Activated naive CD8-positive, alpha-beta T cell treated with anti-CD3 and anti-CD28 coated beads for 36 hours (primary cell): ENCODE measurements at regions not wholly inside any gene's neighbourhood (a gene's known extent, or its start where the extent isn't known, plus 50 kb on each side); places are given as distances from the start of the nearest gene placed in this dataset.

Experiments
- DNase-seq: peaks from one replicate; pipeline ENCODE4 v3.0.0; 2021
- H3K27ac Mint-ChIP-seq: one replicate; pipeline ENCODE4 v1.8.0; 2022; ENCODE audit warnings: mild to moderate bottlenecking, moderate library complexity, mixed read lengths
- H3K27me3 Mint-ChIP-seq: one replicate; pipeline ENCODE4 v1.8.0; 2022; ENCODE audit warnings: mild to moderate bottlenecking, mixed read lengths
- H3K36me3 Mint-ChIP-seq: one replicate; pipeline ENCODE4 v1.8.0; 2021; ENCODE audit warnings: mild to moderate bottlenecking, mixed read lengths
- H3K4me1 Mint-ChIP-seq: one replicate; pipeline ENCODE4 v1.8.0; 2021; ENCODE audit warnings: mixed read lengths
- H3K4me3 Mint-ChIP-seq: one replicate; pipeline ENCODE4 v1.8.0; 2022; ENCODE audit warnings: mild to moderate bottlenecking, moderate library complexity, mixed read lengths
- H3K9me3 Mint-ChIP-seq: one replicate; pipeline ENCODE4 v1.8.0; 2022; ENCODE audit warnings: mixed read lengths

DNA sequence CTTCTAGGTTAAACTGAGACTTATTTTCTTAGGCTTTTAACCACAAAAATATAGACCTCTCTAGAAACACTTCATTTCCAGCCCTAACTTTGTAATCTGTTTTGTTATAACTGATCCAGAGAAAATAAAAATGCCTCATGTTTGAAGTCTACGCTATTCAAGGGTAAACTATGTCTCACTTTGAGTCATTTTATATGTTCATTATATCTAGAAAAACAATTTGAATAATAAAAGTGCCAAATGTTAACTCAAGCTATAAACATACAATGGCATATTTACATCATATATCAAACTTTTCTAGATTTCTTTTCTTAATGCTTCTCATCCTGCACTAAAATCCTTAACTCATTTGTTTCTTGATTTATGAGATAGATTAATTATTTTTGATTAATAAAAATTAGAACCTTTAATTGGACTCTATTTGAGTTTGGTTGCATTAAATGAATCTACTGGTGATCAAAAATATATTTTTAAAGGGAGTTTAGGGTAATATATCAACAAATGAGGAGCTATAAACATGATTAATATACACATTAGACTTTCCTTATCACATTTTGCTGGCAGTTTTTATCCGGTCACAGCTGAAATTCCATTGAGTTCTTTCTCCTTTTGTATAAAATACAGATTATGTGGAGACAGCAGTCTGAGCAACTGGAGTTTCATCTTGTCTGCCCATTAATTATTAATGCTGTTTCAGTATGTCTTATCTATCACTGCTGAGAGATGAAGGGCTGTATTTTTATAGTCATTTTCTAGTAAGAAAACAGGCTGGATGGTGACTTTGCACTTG is 246.5 kb downstream of the TBX18 start:
- Mint-ChIP-seq H3K36me3 (no peaks in the 10 kb centered on the region), H3K27ac (no peak overlapping the region), H3K27me3 (no peaks in the 10 kb centered on the region), H3K9me3 (no peaks in the 10 kb centered on the region), H3K4me3 (no peak overlapping the region), H3K4me1 (no peaks in the 10 kb centered on the region)
- DNase-seq: no peak

DNA sequence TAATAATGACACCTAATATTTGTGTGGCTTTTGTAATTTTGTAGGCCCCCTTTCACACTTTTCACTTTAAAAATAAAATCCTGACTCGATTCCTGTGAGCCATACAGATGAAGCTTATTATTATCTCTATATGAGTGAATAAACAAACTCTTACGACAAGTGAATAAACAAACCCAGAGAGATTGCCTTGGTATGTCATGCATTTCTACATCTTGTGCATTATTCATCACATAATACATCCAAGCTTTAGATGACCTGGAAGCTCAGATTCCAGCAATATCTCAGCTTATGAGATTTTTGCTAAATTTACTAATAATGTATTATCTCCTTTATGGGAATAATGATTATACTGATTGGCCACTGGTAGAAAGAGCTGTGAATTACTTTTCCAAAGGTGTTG is 248.2 kb downstream of the TBX18 start:
- Mint-ChIP-seq H3K27me3 (no peaks in the 10 kb centered on the region), H3K36me3 (no peaks in the 10 kb centered on the region), H3K4me3 (no peak overlapping the region), H3K9me3 (no peaks in the 10 kb centered on the region), H3K4me1 (no peaks in the 10 kb centered on the region), H3K27ac (no peak overlapping the region)
- no peak for DNase-seq

DNA sequence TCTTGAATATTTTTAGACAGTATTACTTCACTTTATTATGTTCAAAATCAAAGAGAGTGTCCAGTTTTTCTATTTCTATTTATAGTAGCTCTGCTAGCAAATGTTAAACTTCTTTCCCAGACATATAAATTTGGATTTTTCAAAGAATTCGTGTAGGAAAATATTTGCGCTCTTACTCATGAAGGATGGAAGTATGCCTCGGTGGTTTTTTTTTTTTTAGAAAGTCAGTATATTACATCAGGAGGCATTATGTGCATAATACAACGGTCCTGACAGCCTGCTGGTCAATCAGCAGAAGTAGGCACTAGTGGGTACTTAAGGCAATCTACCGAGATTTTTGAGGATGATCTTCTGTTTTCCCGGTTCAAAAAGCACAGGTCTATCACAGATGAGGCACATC is 249.3 kb downstream of the TBX18 start:
- H3K36me3 Mint-ChIP-seq: no peaks in the 10 kb centered on the region
- DNase-seq: no peak
- H3K27ac Mint-ChIP-seq: no peak overlapping the region
- no peaks in the 10 kb centered on the region for H3K4me1 Mint-ChIP-seq
- H3K4me3 Mint-ChIP-seq: no peak overlapping the region
- no peaks in the 10 kb centered on the region for H3K9me3 Mint-ChIP-seq
- no peaks in the 10 kb centered on the region for H3K27me3 Mint-ChIP-seq

DNA sequence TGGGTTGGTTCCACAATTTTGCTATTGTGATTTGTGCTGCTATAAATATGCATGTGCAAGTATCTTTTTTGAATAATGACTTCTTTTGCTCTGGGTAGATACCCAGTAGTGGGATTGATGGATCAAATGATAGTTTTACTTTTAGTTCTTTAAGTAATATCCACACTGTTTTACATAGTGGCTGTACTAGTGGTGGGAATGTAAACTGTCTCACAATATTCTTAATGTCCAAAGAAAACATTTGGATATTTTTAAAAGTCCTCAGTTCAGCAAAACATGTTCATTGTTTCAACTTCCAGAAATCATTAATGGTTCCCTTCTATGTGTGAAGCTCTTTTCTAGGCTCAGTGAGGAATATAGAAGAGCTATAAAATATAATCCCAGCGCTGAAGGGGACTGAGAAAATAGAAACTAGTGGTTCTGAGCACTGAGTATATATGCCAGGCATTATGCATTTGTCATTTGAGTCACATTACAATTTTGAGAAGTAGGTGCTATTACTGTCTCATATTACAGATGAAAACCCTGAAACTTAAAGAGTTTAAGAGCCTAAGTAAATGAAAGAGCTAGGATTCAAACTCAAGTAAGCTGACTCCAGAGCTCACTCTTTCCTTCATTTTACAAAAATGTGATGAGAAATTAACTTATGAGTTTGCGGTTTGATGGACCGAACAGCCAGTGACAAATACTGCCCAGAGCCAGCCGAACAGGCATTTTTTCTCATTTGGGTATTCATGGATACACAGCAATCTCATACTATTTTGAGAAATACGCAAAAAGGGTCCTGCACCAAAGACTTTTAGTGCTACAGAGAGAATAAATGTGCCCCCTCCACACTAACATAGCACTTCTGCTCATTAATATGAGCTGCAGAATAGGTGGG is 250.1 kb downstream of the TBX18 start:
- no peaks in the 10 kb centered on the region for H3K9me3 Mint-ChIP-seq
- no peaks in the 10 kb centered on the region for H3K27me3 Mint-ChIP-seq
- H3K4me3 Mint-ChIP-seq: no peak overlapping the region
- no peak overlapping the region for H3K27ac Mint-ChIP-seq
- no peaks in the 10 kb centered on the region for H3K4me1 Mint-ChIP-seq
- no peak for DNase-seq
- H3K36me3 Mint-ChIP-seq: no peaks in the 10 kb centered on the region

DNA sequence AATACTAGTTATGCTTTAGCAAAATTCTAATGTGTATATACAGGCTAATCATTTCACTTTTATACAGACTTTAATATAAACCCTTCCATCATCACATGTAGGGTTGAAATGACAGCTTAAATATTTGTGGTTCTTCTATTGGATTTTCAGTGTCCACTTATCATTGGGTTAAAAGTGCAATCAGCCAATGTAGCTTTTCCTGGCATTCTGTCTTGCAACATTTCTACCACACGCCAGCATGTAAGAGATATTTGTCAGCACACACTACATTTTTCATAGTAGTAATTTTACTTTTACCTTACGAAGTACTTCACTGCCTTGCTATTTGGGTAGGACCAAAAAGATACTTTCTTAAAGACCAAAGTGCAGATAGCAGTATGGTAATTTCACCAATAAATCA is 252.0 kb downstream of the TBX18 start:
- no peaks in the 10 kb centered on the region for H3K36me3 Mint-ChIP-seq
- no peaks in the 10 kb centered on the region for H3K9me3 Mint-ChIP-seq
- no peak overlapping the region for H3K27ac Mint-ChIP-seq
- no peaks in the 10 kb centered on the region for H3K4me1 Mint-ChIP-seq
- no peak overlapping the region for H3K4me3 Mint-ChIP-seq
- H3K27me3 Mint-ChIP-seq: no peaks in the 10 kb centered on the region
- no peak for DNase-seq

DNA sequence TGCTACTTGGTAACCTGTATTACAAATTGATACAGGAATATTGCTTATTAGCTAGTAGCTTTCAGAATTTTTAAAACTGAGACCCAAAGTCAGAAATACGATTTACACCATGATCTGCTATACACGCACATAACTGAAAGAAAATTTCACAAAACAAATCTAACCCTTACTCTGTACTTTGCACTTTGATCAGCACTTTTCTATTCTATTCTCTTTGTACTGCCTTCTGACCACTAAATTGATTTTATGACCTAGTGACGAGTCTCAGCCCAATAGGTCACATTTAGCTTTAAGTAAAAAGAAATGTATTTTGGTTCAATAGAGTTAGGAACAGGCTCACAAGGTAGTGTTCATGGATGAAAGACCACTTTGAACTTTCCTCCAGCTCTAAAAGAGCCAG is 252.5 kb downstream of the TBX18 start:
- Mint-ChIP-seq H3K36me3 (no peaks in the 10 kb centered on the region), H3K4me3 (no peak overlapping the region), H3K27ac (no peak overlapping the region), H3K9me3 (no peaks in the 10 kb centered on the region), H3K4me1 (no peaks in the 10 kb centered on the region), H3K27me3 (no peaks in the 10 kb centered on the region)
- no peak for DNase-seq

DNA sequence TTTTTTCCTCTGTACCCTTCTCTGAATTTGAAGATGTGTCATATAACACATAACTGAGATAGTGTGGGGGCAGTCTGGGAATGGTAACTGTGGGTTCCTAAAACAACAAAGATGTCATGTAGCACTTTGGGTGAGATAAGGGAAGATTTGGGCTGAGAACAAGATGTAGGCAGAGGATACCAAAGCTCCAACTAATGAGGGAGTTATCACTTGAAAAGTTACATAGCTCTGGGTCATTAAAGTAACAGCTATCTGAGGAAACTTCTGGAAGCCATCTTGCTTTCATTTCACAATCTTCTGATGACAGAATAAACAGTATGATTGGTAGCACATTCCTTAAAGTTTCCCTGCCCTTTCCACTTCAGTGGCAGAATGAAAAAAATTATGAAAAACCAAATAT is 255.4 kb downstream of the TBX18 start:
- DNase-seq: no peak
- Mint-ChIP-seq H3K4me3 (no peak overlapping the region), H3K4me1 (no peaks in the 10 kb centered on the region), H3K27me3 (no peaks in the 10 kb centered on the region), H3K9me3 (no peaks in the 10 kb centered on the region), H3K27ac (no peak overlapping the region), H3K36me3 (no peaks in the 10 kb centered on the region)

DNA sequence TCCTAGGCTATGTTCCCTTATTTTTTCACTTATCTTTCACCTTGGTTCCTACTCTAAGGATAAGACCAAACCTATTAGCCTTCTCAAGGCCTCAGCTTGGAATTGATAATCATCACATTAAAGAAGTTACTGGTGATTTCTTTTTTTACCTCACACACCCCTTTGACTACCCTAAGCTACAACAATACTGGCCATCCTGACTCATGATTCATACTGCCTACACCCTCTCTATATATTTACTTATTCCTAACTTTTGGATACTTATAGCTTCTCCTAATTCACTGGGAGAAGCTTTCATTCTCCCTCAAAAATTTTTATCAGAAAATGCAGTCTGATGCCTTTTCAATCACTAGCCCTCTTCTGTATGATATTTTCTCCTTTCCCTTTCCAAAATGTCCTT is 256.1 kb downstream of the TBX18 start:
- Mint-ChIP-seq H3K4me3 (no peak overlapping the region), H3K27me3 (no peaks in the 10 kb centered on the region), H3K9me3 (no peaks in the 10 kb centered on the region), H3K27ac (no peak overlapping the region), H3K36me3 (no peaks in the 10 kb centered on the region), H3K4me1 (no peaks in the 10 kb centered on the region)
- no peak for DNase-seq

DNA sequence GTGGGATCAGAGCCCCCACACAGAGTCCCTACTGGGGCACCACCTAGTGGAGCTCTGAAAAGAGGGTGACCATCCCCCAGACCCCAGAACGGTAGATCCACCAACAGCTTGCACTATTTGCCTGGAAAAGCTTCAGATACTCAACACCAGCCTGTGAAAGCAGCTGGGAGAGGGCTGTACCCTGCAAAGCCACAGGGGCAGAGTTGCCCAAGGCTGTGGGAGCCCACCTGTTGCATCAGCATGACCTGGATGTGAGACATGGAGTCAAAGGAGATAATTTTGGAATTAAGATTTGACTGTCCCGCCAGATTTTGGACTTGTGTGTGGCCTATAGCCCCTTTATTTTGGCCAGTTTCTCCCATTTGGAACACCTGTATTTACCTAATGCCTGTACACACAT is 260.4 kb downstream of the TBX18 start:
- Mint-ChIP-seq H3K9me3 (peaks cover 15% of the 10 kb centered on the region), H3K27ac (no peak overlapping the region), H3K27me3 (no peaks in the 10 kb centered on the region), H3K4me3 (no peak overlapping the region), H3K36me3 (no peaks in the 10 kb centered on the region), H3K4me1 (no peaks in the 10 kb centered on the region)
- DNase-seq: no peak

DNA sequence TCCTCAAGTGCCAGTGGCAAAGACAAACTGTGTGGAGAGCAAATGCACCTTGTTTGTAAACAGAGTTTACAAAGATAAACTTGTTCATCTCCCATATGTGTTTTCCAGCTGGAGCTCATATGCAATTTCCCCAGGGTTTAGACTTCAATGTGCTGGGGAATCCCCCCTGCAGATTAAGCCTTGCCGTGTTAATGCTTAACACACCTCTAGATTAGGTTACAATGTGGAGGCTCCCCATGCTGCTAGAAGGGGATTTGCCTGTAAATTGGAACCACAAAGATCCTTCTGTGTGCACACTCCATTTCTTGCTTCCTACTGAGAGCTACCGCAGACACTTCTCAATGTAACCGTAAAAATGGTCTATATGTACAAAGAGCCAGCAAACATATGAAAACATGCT is 263.1 kb downstream of the TBX18 start:
- Mint-ChIP-seq H3K27me3 (no peaks in the 10 kb centered on the region), H3K27ac (no peak overlapping the region)

DNA sequence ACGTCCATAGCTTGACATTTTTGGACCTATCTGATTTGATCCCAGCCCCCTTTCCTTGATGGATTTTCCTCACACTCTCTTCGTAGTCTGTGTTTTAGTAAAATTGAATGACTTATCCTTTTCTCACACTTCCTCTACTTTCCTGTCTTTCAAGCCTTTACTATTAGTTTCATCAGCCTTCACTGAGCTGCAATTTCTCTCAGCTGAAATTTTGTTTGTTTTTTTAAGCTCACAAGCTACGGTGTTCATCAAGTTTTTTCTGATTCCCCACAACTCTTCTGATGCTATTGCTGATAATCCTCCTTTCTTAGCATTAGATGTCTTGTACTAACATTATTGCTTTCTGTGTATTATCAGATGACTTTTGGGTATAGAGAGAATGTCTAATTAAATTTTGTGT is 263.7 kb downstream of the TBX18 start:
- Mint-ChIP-seq H3K9me3 (peaks cover 15% of the 10 kb centered on the region), H3K27me3 (no peaks in the 10 kb centered on the region), H3K4me1 (no peaks in the 10 kb centered on the region), H3K36me3 (no peaks in the 10 kb centered on the region), H3K27ac (no peak overlapping the region), H3K4me3 (no peak overlapping the region)
- no peak for DNase-seq

More for the DNA sequence above, 263.1 kb downstream of the TBX18 start:
- Mint-ChIP-seq H3K4me1 (no peaks in the 10 kb centered on the region), H3K9me3 (peaks cover 15% of the 10 kb centered on the region), H3K4me3 (no peak overlapping the region), H3K36me3 (no peaks in the 10 kb centered on the region)
- DNase-seq: no peak

DNA sequence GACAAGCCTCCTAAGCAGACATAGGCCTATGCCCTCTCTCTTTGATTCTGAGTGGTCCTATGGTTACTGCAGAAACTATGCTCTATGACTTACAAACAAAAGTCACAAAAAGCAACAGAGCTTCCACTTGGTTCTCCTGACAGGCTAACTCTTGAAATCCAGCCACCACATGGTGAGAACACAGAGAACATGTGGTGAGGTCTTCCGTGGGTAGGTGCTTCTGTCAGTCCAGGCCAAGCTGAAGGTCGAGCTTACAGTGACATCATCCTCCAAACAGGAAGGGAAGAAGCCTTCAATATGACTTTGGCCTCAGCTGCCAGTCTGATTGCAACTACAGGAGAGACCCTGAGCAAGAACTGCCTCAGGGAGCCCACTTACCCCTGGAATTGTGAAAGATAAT is 265.5 kb downstream of the TBX18 start:
- Mint-ChIP-seq H3K9me3 (peaks cover 15% of the 10 kb centered on the region), H3K36me3 (no peaks in the 10 kb centered on the region), H3K27me3 (no peaks in the 10 kb centered on the region), H3K27ac (no peak overlapping the region), H3K4me3 (no peak overlapping the region), H3K4me1 (no peaks in the 10 kb centered on the region)
- no peak for DNase-seq

DNA sequence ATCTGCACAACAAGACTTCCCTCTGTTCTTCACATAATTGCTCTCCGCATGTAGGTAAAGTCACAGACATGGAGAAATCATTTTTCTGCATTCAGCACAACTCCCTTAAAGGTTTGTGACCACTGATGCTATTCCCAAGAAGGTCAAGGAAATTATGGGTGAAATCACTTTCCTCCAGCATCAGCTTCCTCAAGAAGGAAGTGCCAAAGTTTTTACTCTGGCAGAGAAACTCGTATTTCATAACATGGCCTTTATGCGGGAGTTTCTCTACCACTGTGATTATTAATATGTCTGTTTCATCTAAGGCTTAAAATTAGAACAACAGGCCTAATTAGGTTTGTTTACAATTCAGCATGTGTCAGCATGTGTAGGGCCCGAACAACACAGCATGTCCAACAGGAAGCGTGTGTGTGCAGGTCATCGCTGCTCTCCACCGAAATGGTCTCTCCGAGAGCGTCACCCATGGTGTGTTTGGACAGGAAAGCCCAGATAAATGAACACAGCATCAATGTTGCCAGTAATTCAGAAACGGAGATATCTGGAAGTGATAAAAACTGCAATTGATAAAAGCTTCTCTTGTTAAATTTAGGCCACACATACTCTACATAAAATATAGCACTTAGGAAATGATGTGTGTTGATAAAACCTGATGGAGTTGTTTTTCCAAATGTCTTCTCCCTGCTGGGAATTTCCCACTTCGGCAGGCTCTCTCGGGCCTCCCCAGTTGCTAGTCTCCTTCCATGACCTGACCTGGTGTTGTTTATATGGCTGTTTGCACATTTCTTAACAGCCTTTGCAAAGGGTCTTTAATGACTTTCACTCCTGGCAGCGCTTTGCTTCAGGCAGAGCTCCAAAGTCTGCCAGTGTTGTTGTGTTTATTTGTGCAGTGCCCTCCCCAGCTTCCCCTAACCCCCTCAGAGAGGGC is 265.1 kb upstream of the CEP162 start:
- no peak overlapping the region for H3K27ac Mint-ChIP-seq
- H3K4me3 Mint-ChIP-seq: no peak overlapping the region
- no peaks in the 10 kb centered on the region for H3K27me3 Mint-ChIP-seq
- H3K4me1 Mint-ChIP-seq: no peaks in the 10 kb centered on the region
- no peak for DNase-seq
- H3K9me3 Mint-ChIP-seq: peaks cover 1% of the 10 kb centered on the region
- H3K36me3 Mint-ChIP-seq: no peaks in the 10 kb centered on the region

DNA sequence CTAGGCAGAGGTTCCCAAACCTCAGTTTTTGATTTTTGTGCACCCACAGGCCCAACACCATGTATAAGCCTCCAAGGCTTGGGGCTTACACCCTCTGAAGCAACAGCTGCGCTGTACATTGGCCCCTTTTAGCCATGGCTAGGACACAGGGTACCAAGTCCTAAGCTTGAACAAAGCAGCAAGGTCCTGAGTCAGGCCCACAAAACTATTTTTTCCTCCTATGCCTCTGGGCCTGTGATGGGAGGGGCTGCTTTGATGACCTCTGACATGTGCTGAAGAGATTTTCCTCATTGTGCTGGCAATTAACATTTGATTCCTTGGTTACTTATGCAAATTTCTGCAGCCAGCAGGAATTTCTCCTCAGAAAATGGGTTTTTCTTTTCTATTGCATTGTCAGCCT is 262.2 kb upstream of the CEP162 start:
- no peak for DNase-seq
- no peaks in the 10 kb centered on the region for H3K27me3 Mint-ChIP-seq
- no peaks in the 10 kb centered on the region for H3K36me3 Mint-ChIP-seq
- no peaks in the 10 kb centered on the region for H3K4me1 Mint-ChIP-seq
- H3K9me3 Mint-ChIP-seq: peaks cover 3% of the 10 kb centered on the region
- no peak overlapping the region for H3K27ac Mint-ChIP-seq
- H3K4me3 Mint-ChIP-seq: no peak overlapping the region

DNA sequence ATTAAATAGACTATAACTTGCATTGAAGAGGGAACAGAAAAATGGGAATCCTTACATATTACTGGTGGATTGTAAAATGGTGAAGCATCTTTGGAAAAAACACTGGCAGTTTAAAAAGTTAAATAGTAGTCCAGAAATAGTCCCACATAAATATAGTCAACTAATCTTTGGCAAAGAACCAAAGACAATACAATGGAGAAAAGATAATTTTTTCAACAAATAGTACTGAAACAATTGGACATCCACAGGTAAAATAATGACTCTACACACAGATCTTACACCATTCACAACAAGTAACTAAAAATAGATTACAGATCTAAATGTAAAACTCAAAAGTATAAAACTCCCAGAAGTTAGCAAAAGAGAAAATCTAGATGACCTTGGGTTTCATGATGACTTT is 259.1 kb upstream of the CEP162 start:
- no peak for DNase-seq
- no peaks in the 10 kb centered on the region for H3K36me3 Mint-ChIP-seq
- H3K27ac Mint-ChIP-seq: no peak overlapping the region
- H3K4me1 Mint-ChIP-seq: no peaks in the 10 kb centered on the region
- H3K4me3 Mint-ChIP-seq: no peak overlapping the region
- no peaks in the 10 kb centered on the region for H3K27me3 Mint-ChIP-seq
- peaks cover 3% of the 10 kb centered on the region for H3K9me3 Mint-ChIP-seq
